ENCODE measurements at regions not wholly inside any gene's neighbourhood (a gene's known extent, or its start where the extent isn't known, plus 50 kb on each side); places are given as distances from the start of the nearest gene placed in this dataset.

- ChIA-PET POLR2A (no interaction called here), CTCF (no interaction called here)
- TF ChIP-seq GATA2 (IDR thresholded peaks at IDR 0.05; ENCODE audit: insufficient read depth, insufficient read length, low read depth, low read length) (no peak), POLR2AphosphoS5 (IDR thresholded peaks at IDR 0.05; ENCODE audit: insufficient read depth, low read depth, low read length) (no peak), FOS (IDR thresholded peaks at IDR 0.05; ENCODE audit: borderline replicate concordance, insufficient read depth, low read length) (no peak), JUN (IDR thresholded peaks at IDR 0.05; ENCODE audit: borderline replicate concordance, insufficient read depth, insufficient read length, low read depth) (no peak)
- FAIRE-seq (no peak), DNase-seq (ENCODE audit: low read depth, low spot score) (no peak)
- BruUV-seq (replicated peaks): no TSS peak
- H3K9me3 ChIP-seq (replicated peaks; ENCODE audit: control insufficient read depth, insufficient read depth, low read length): no peaks in the 10 kb centered on the region
- no peak overlapping the region for H3K4me3 ChIP-seq (replicated peaks in 1 of 3; ENCODE audit: insufficient read depth in 1 of 3, low read depth in 1 of 3, low read length in 3 of 3)
- no peak overlapping the region for H3K9ac ChIP-seq (replicated peaks; ENCODE audit: extremely low read depth, insufficient read depth, low read length)
- H2AFZ ChIP-seq (ENCODE audit: low read depth, low read length): no peak overlapping the region
- intact Hi-C loops (cut with micrococcal nuclease): no loop called here
- no peaks in the 10 kb centered on the region for H3K4me1 ChIP-seq (ENCODE audit: control insufficient read depth, extremely low read depth, insufficient read depth, low read length)
- H3K36me3 ChIP-seq (ENCODE audit: control insufficient read depth in 2 of 2, extremely low read depth in 1 of 2, insufficient read depth in 2 of 2, low read length in 2 of 2): no peaks in the 10 kb centered on the region
- H3K4me2 ChIP-seq (ENCODE audit: insufficient read depth, low read length): no peak overlapping the region
- H3K27ac ChIP-seq (ENCODE audit: insufficient read depth, low read depth, low read length): no peak overlapping the region
- H3K79me2 ChIP-seq (ENCODE audit: control insufficient read depth, insufficient read depth, low read length): no peaks in the 10 kb centered on the region
- H3K27me3 ChIP-seq (ENCODE audit: control insufficient read depth in 2 of 2, insufficient read depth in 2 of 2, low read length in 2 of 2): no peaks in the 10 kb centered on the region
- dilution Hi-C loops (cut with MboI; ENCODE audit: extremely low pct_ligation_motif_present, low sequenced_read_pairs): no loop called here
- H3K9me1 ChIP-seq (replicated peaks; ENCODE audit: control insufficient read depth, extremely low read depth, insufficient read depth, low read length): no peaks in the 10 kb centered on the region
- H4K20me1 ChIP-seq (replicated peaks; ENCODE audit: control insufficient read depth, extremely low read depth, insufficient read depth, low read length): no peaks in the 10 kb centered on the region
Observed at GRCh38 chr15:96448923-96449322, 118.4 kb downstream of the NR2F2 start.

- Histone ChIP-seq H3K4me3 (replicated peaks in 1 of 3; ENCODE audit: insufficient read depth in 1 of 3, low read depth in 1 of 3, low read length in 3 of 3) (no peak overlapping the region), H3K36me3 (ENCODE audit: control insufficient read depth in 2 of 2, extremely low read depth in 1 of 2, insufficient read depth in 2 of 2, low read length in 2 of 2) (no peaks in the 10 kb centered on the region), H3K27me3 (ENCODE audit: control insufficient read depth in 2 of 2, insufficient read depth in 2 of 2, low read length in 2 of 2) (no peaks in the 10 kb centered on the region), H4K20me1 (replicated peaks; ENCODE audit: control insufficient read depth, extremely low read depth, insufficient read depth, low read length) (no peaks in the 10 kb centered on the region), H3K9me3 (replicated peaks; ENCODE audit: control insufficient read depth, insufficient read depth, low read length) (no peaks in the 10 kb centered on the region), H3K79me2 (ENCODE audit: control insufficient read depth, insufficient read depth, low read length) (no peaks in the 10 kb centered on the region), H3K4me2 (ENCODE audit: insufficient read depth, low read length) (no peak overlapping the region), H3K9ac (replicated peaks; ENCODE audit: extremely low read depth, insufficient read depth, low read length) (no peak overlapping the region), H3K9me1 (replicated peaks; ENCODE audit: control insufficient read depth, extremely low read depth, insufficient read depth, low read length) (no peaks in the 10 kb centered on the region), H3K4me1 (ENCODE audit: control insufficient read depth, extremely low read depth, insufficient read depth, low read length) (no peaks in the 10 kb centered on the region), H2AFZ (ENCODE audit: low read depth, low read length) (no peak overlapping the region), H3K27ac (ENCODE audit: insufficient read depth, low read depth, low read length) (no peak overlapping the region)
- TF ChIP-seq POLR2AphosphoS5 (IDR thresholded peaks at IDR 0.05; ENCODE audit: insufficient read depth, low read depth, low read length) (no peak), GATA2 (IDR thresholded peaks at IDR 0.05; ENCODE audit: insufficient read depth, insufficient read length, low read depth, low read length) (no peak), JUN (IDR thresholded peaks at IDR 0.05; ENCODE audit: borderline replicate concordance, insufficient read depth, insufficient read length, low read depth) (no peak), EZH2 (IDR thresholded peaks at IDR 0.05; ENCODE audit: borderline replicate concordance, low read depth, low read length, severe bottlenecking) (no peak), MAX (IDR thresholded peaks at IDR 0.05; ENCODE audit: insufficient read depth, insufficient read length) (no peak), MYC (IDR thresholded peaks at IDR 0.05; ENCODE audit: low read depth, low read length) (no peak), CTCF (IDR thresholded peaks at IDR 0.05; ENCODE audit: extremely low read depth in 1 of 2, insufficient read depth in 1 of 2, low read depth in 1 of 2, low read length in 2 of 2) (no peak), POLR2A (IDR thresholded peaks at IDR 0.05; ENCODE audit: low read depth, low read length) (no peak), FOS (IDR thresholded peaks at IDR 0.05; ENCODE audit: borderline replicate concordance, insufficient read depth, low read length) (no peak)
- CTCF ChIA-PET: interaction anchor here (1.1 to 1.6 kb wide), 4 partner anchors 11 to 788 kb away, joined by 3 to 4 read pairs (median 4); no protein-coding TSS in a partner anchor
- FAIRE-seq (no peak), DNase-seq (ENCODE audit: low read depth, low spot score) (no peak)
- POLR2A ChIA-PET: no interaction called here
- intact Hi-C loops (cut with micrococcal nuclease) (no loop called here), dilution Hi-C loops (cut with MboI; ENCODE audit: extremely low pct_ligation_motif_present, low sequenced_read_pairs) (no loop called here)
- BruUV-seq (replicated peaks): no TSS peak
Observed at GRCh38 chr15:96457841-96458240, 127.3 kb downstream of the NR2F2 start.

Measured in endothelial cell of umbilical vein (primary cell).